CD4-positive, alpha-beta T cell (primary cell): ENCODE measurements at regions not wholly inside any gene's neighbourhood (a gene's known extent, or its start where the extent isn't known, plus 50 kb on each side); places are given as distances from the start of the nearest gene placed in this dataset.

Experiments
- ATAC-seq: fragments of 200-7000 bp; cut with Tn5 transposase; one replicate; pipeline ENCODE4 v1.10.0; 2022; ENCODE audit warnings: mild to moderate bottlenecking; ENCODE audit not compliant: poor library complexity
- CTCF ChIA-PET: fragments of 350-600 bp; sonication (Branson Sonifier 250); formaldehyde crosslinking; loops from one replicate; lab custom pipeline; 2021; ENCODE audit warnings: antibody characterized with exemption, inconsistent platforms; lab: Charles Lee
- POLR2A ChIA-PET: fragments of 350-600 bp; sonication (Branson Sonifier 250); formaldehyde crosslinking; loops from one replicate; lab custom pipeline; 2021; ENCODE audit warnings: antibody characterized with exemption, inconsistent platforms; lab: Charles Lee
- DNase-seq, 14 experiments: peaks; one replicate each; pipeline ENCODE4 v3.0.0-alpha.2; 2013 to 2020; ENCODE audit warnings: mixed read lengths in 2 of 14
- H3K27ac ChIP-seq, 2 donors: one replicate each; pipeline versions ENCODE4 v1.5.1 to v1.7.0; 2013; ENCODE audit warnings: low read length in 2 of 2, low read depth in 1 of 2, mild to moderate bottlenecking in 1 of 2
- H3K27me3 ChIP-seq, 2 experiments: 1 replicate in 1 of 2; 2 replicates in 1 of 2; pipeline versions ENCODE4 v1.6.1 to v1.7.0; 2013; ENCODE audit warnings: low read length in 2 of 2, control low read depth in 1 of 2, mild to moderate bottlenecking in 1 of 2, moderate library complexity in 1 of 2; ENCODE audit not compliant: insufficient read depth in 2 of 2, control insufficient read depth in 1 of 2
- H3K36me3 ChIP-seq: one replicate; pipeline ENCODE4 v1.6.1; 2013; ENCODE audit warnings: low read length, control low read depth; ENCODE audit not compliant: insufficient read depth
- H3K4me1 ChIP-seq: one replicate; pipeline ENCODE4 v1.6.1; 2013; ENCODE audit warnings: low read length, control low read depth; ENCODE audit not compliant: insufficient read depth
- H3K4me3 ChIP-seq: one replicate; pipeline ENCODE4 v1.5.1; 2013; ENCODE audit warnings: mild to moderate bottlenecking, low read length, moderate library complexity
- H3K9me3 ChIP-seq, 2 experiments: 1 replicate in 1 of 2; 2 replicates in 1 of 2; pipeline versions ENCODE4 v1.6.1 to v1.7.0; 2013; ENCODE audit warnings: low read length in 2 of 2, mild to moderate bottlenecking in 2 of 2, control low read depth in 1 of 2, moderate library complexity in 1 of 2; ENCODE audit not compliant: control insufficient read depth in 1 of 2, insufficient read depth in 1 of 2
- H3K27ac Mint-ChIP-seq: one replicate; pipeline ENCODE4 v1.8.0; 2020; ENCODE audit warnings: mixed read lengths
- H3K27me3 Mint-ChIP-seq: one replicate; pipeline ENCODE4 v1.8.0; 2021; ENCODE audit warnings: mixed read lengths
- H3K36me3 Mint-ChIP-seq: one replicate; pipeline ENCODE4 v1.8.0; 2021; ENCODE audit warnings: low read depth, mixed read lengths
- H3K4me1 Mint-ChIP-seq: one replicate; pipeline ENCODE4 v1.8.0; 2021; ENCODE audit warnings: low read depth, mixed read lengths
- H3K4me3 Mint-ChIP-seq: one replicate; pipeline ENCODE4 v1.8.0; 2020; ENCODE audit warnings: mild to moderate bottlenecking, mixed read lengths
- H3K9me3 Mint-ChIP-seq: one replicate; pipeline ENCODE4 v1.8.0; 2020; ENCODE audit warnings: mixed read lengths
- intact Hi-C, 2 experiments: fragments of 100-400 bp; cut with DNase I in 1 of 2; cut with micrococcal nuclease in 1 of 2; formaldehyde crosslinking; loops; one replicate each; pipeline versions ENCODE4 v1.15.1 to v1.9.0; 2023 to 2025; cut with DNase I, micrococcal nuclease
- TF ChIP-seq, protein P1 (sequence below): fragments of 200-600 bp; IDR thresholded peaks from one replicate; pipeline ENCODE4 v1.8.0; 2022; ENCODE audit warnings: antibody characterized with exemption, mild to moderate bottlenecking

GRCh38 chr5:168019143-168019542 is 272.3 kb upstream of the WWC1 start:
- H3K36me3 Mint-ChIP-seq: no peaks in the 10 kb centered on the region
- POLR2A ChIA-PET: no interaction called here
- intact Hi-C loops: no loop called here
- CTCF ChIA-PET: no interaction called here
- DNase-seq (no peak), ATAC-seq (no peak)
- Histone ChIP-seq H3K36me3 (no peaks in the 10 kb centered on the region), H3K27ac (no peak overlapping the region), H3K27me3 (no peaks in the 10 kb centered on the region), H3K9me3 (peaks cover 0 to 5% of the 10 kb centered on the region in 2 experiments), H3K4me1 (no peaks in the 10 kb centered on the region), H3K4me3 (no peak overlapping the region)
- H3K27ac Mint-ChIP-seq: no peak overlapping the region
- H3K4me3 Mint-ChIP-seq: no peak overlapping the region
- TF ChIP-seq, protein P1, sequence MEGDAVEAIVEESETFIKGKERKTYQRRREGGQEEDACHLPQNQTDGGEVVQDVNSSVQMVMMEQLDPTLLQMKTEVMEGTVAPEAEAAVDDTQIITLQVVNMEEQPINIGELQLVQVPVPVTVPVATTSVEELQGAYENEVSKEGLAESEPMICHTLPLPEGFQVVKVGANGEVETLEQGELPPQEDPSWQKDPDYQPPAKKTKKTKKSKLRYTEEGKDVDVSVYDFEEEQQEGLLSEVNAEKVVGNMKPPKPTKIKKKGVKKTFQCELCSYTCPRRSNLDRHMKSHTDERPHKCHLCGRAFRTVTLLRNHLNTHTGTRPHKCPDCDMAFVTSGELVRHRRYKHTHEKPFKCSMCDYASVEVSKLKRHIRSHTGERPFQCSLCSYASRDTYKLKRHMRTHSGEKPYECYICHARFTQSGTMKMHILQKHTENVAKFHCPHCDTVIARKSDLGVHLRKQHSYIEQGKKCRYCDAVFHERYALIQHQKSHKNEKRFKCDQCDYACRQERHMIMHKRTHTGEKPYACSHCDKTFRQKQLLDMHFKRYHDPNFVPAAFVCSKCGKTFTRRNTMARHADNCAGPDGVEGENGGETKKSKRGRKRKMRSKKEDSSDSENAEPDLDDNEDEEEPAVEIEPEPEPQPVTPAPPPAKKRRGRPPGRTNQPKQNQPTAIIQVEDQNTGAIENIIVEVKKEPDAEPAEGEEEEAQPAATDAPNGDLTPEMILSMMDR: no peak
- H3K4me1 Mint-ChIP-seq: no peaks in the 10 kb centered on the region
- H3K27me3 Mint-ChIP-seq: peaks cover 4% of the 10 kb centered on the region
- H3K9me3 Mint-ChIP-seq: no peaks in the 10 kb centered on the region

- TF ChIP-seq, protein P1: no peak
- no peak overlapping the region for H3K4me3 ChIP-seq
- ATAC-seq: no peak
- peaks cover 8% of the 10 kb centered on the region for H3K27me3 Mint-ChIP-seq
- no peak overlapping the region for H3K27ac Mint-ChIP-seq
- H3K9me3 ChIP-seq: peaks cover 0 to 5% of the 10 kb centered on the region in 2 experiments
- no peaks in the 10 kb centered on the region for H3K36me3 Mint-ChIP-seq
- H3K36me3 ChIP-seq: no peaks in the 10 kb centered on the region
- no peak overlapping the region for H3K4me3 Mint-ChIP-seq
- no peaks in the 10 kb centered on the region for H3K27me3 ChIP-seq
- CTCF ChIA-PET: no interaction called here
- no peak overlapping the region for H3K27ac ChIP-seq
- DNase-seq: no peak
- no peaks in the 10 kb centered on the region for H3K9me3 Mint-ChIP-seq
- intact Hi-C loops: no loop called here
- H3K4me1 Mint-ChIP-seq: no peaks in the 10 kb centered on the region
- H3K4me1 ChIP-seq: no peaks in the 10 kb centered on the region
- POLR2A ChIA-PET: no interaction called here
Observed at GRCh38 chr5:168020542-168021294, 270.7 kb upstream of the WWC1 start.

DNA sequence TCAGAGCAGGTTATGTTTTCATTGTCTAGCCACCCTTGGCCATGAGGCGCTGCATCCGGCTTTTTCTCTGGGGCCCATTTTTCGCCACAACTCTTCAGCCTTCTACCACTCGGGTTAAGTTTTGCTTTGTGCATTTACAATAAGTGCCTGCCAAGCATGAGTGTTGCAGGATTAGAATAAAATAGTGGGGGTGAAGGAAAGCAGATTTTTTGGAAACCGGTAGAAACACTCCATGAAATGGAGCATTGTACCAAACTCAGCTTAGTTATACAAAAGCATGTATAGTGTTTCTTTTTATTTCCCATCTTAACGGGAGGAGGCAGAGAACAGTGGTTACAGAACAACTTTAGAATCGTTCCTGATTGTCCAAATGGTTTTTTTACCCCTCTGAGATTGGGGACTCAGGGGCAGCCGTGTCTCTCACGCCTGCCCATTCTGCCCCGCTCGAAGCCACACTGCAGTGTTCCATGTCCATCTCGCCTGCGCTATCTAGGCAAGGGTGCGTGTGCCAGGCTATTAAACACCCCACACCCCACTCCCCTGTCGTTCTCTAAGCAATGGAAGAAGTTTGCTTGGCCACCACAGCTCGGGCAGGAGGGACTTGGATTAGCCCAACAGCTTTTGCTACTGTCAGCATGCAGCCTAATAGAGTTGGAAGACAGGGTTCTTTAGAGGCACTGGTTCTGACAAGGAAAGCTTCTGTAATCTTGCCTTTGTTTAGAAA is 268.8 kb upstream of the WWC1 start:
- Mint-ChIP-seq H3K36me3 (no peaks in the 10 kb centered on the region), H3K27ac (no peak overlapping the region), H3K9me3 (no peaks in the 10 kb centered on the region), H3K27me3 (peaks cover 8% of the 10 kb centered on the region), H3K4me1 (no peaks in the 10 kb centered on the region), H3K4me3 (no peak overlapping the region)
- Histone ChIP-seq H3K27me3 (no peaks in the 10 kb centered on the region), H3K36me3 (no peaks in the 10 kb centered on the region), H3K27ac (no peak overlapping the region), H3K4me3 (no peak overlapping the region), H3K4me1 (no peaks in the 10 kb centered on the region), H3K9me3 (peaks cover 0 to 5% of the 10 kb centered on the region in 2 experiments)
- no peak for DNase-seq
- CTCF ChIA-PET: no interaction called here
- TF ChIP-seq, protein P1: no peak
- no peak for ATAC-seq
- intact Hi-C loops: no loop called here
- POLR2A ChIA-PET: no interaction called here
